ENCODE measurements at regions not wholly inside any gene's neighbourhood (a gene's known extent, or its start where the extent isn't known, plus 50 kb on each side); places are given as distances from the start of the nearest gene placed in this dataset.

- Mint-ChIP-seq H3K27ac (no peak overlapping the region), H3K9me3 (no peaks in the 10 kb centered on the region), H3K4me3 (no peak overlapping the region), H3K4me1 (no peaks in the 10 kb centered on the region), H3K36me3 (ENCODE audit: low read depth) (no peaks in the 10 kb centered on the region), H3K27me3 (no peaks in the 10 kb centered on the region)
- CTCF ChIA-PET, result no interaction called here
- no peak for ATAC-seq (ENCODE audit: low read depth)
- POLR2A ChIA-PET, result no interaction called here
- no peak for DNase-seq
- intact Hi-C loops (cut with micrococcal nuclease), result no loop called here
- TF ChIP-seq CTCF (IDR thresholded peaks at IDR 0.05), result no peak
Measured at GRCh38 chr1:68651115-68651514, 154.2 kb upstream of the DEPDC1 start.

- H3K27ac Mint-ChIP-seq, result no peak overlapping the region
- intact Hi-C loops (cut with micrococcal nuclease), result no loop called here
- H3K27me3 Mint-ChIP-seq, result no peaks in the 10 kb centered on the region
- ChIA-PET CTCF (no interaction called here), POLR2A (no interaction called here)
- H3K9me3 Mint-ChIP-seq, result no peaks in the 10 kb centered on the region
- no peaks in the 10 kb centered on the region for H3K4me1 Mint-ChIP-seq
- H3K4me3 Mint-ChIP-seq, result no peak overlapping the region
- DNase-seq (no peak), ATAC-seq (ENCODE audit: low read depth) (no peak)
- no peak for TF ChIP-seq CTCF (IDR thresholded peaks at IDR 0.05)
- H3K36me3 Mint-ChIP-seq (ENCODE audit: low read depth), result no peaks in the 10 kb centered on the region
Measured at GRCh38 chr1:68653882-68654281, 157.0 kb upstream of the DEPDC1 start.

- intact Hi-C loops (cut with micrococcal nuclease), result no loop called here
Measured at GRCh38 chr1:68673771-68674170, 176.9 kb upstream of the DEPDC1 start.

GRCh38 chr1:68675336-68675735, 178.5 kb upstream of the DEPDC1 start:
- TF ChIP-seq CTCF (IDR thresholded peaks at IDR 0.05), result no peak
- Mint-ChIP-seq H3K4me3 (no peak overlapping the region), H3K27ac (no peak overlapping the region), H3K36me3 (ENCODE audit: low read depth) (no peaks in the 10 kb centered on the region), H3K27me3 (no peaks in the 10 kb centered on the region), H3K9me3 (peaks cover 4% of the 10 kb centered on the region), H3K4me1 (no peaks in the 10 kb centered on the region)
- ChIA-PET POLR2A (no interaction called here), CTCF (no interaction called here)
- intact Hi-C loops (cut with micrococcal nuclease), result no loop called here
- no peak for DNase-seq
- no peak for ATAC-seq (ENCODE audit: low read depth)

More at GRCh38 chr1:68673771-68674170, 176.9 kb upstream of the DEPDC1 start:
- H3K36me3 Mint-ChIP-seq (ENCODE audit: low read depth), result no peaks in the 10 kb centered on the region
- H3K4me3 Mint-ChIP-seq, result no peak overlapping the region
- H3K27ac Mint-ChIP-seq, result no peak overlapping the region
- TF ChIP-seq CTCF (IDR thresholded peaks at IDR 0.05), result no peak
- DNase-seq, result no peak
- ATAC-seq (ENCODE audit: low read depth), result no peak
- H3K27me3 Mint-ChIP-seq, result no peaks in the 10 kb centered on the region
- no peaks in the 10 kb centered on the region for H3K4me1 Mint-ChIP-seq
- ChIA-PET POLR2A (no interaction called here), CTCF (no interaction called here)
- H3K9me3 Mint-ChIP-seq, result no peaks in the 10 kb centered on the region

- CTCF ChIA-PET, result no interaction called here
- DNase-seq (no peak), ATAC-seq (ENCODE audit: low read depth) (no peak)
- intact Hi-C loops (cut with micrococcal nuclease), result no loop called here
- POLR2A ChIA-PET, result no interaction called here
- no peak for TF ChIP-seq CTCF (IDR thresholded peaks at IDR 0.05)
- Mint-ChIP-seq H3K4me1 (no peaks in the 10 kb centered on the region), H3K27ac (no peak overlapping the region), H3K36me3 (ENCODE audit: low read depth) (no peaks in the 10 kb centered on the region), H3K4me3 (no peak overlapping the region), H3K27me3 (no peaks in the 10 kb centered on the region), H3K9me3 (peaks cover 4% of the 10 kb centered on the region)
Measured at GRCh38 chr1:68677684-68678351, 180.9 kb upstream of the DEPDC1 start.

All from activated B cell treated with CpG ODN at 0.5 μM for 24 hours (primary cell).